HCT116 (cell line): ENCODE measurements at regions not wholly inside any gene's neighbourhood (a gene's known extent, or its start where the extent isn't known, plus 50 kb on each side); places are given as distances from the start of the nearest gene placed in this dataset.

ENCODE experiments used
- ATAC-seq: fragments of 200-7000 bp; cut with Tn5 transposase; 2 replicates; pipeline ENCODE4 v1.9.1; 2020; ENCODE audit warnings: mild to moderate bottlenecking, moderate library complexity
- BruUV-seq: library from RNA; stranded (reverse); fragments of 400-500 nt; replicated peaks from 2 replicates; lab custom pipeline; 2021; lab: Mats Ljungman, UMichigan
- CTCF ChIA-PET: fragments of 300-600 bp; sonication (Branson Sonifier 250); formaldehyde crosslinking; loops from one replicate; lab custom pipeline; 2021; ENCODE audit warnings: antibody characterized with exemption; lab: Charles Lee
- POLR2A ChIA-PET: fragments of 300-600, 350-600 bp; sonication (Branson Sonifier 250); formaldehyde crosslinking; loops from one replicate; lab custom pipeline; 2021; ENCODE audit warnings: antibody characterized with exemption; lab: Charles Lee
- RAD21 ChIA-PET, 2 experiments: fragments of 300-600 bp; sonication (Branson Sonifier 250); formaldehyde crosslinking; loops; one replicate each; lab custom pipeline; 2023; ENCODE audit warnings: low total read pairs in 2 of 2; ENCODE audit not compliant: uncharacterized antibody in 2 of 2, unreplicated experiment in 2 of 2, low non-redundant PET in 1 of 2; lab: Charles Lee
- DNase-seq: peaks from one replicate; pipeline ENCODE4 v3.0.0-alpha.2; 2010; ENCODE audit warnings: low read depth, low spot score
- H2AFZ ChIP-seq: fragments of 200-600 bp; shearing (Covaris generic), sonication (generic); 2 replicates; pipeline ENCODE4 v1.6.1; 2017; ENCODE audit warnings: low read depth, mixed run types, mixed read lengths, antibody characterized with exemption, low read length; ENCODE audit not compliant: poor library complexity, severe bottlenecking
- H3K27ac ChIP-seq: 2 replicates; pipeline ENCODE4 v1.5.1; 2012; ENCODE audit warnings: low read depth, low read length
- H3K27me3 ChIP-seq: fragments of 200-600 bp; sonication (generic); 2 replicates; pipeline ENCODE4 v1.6.1; 2016; ENCODE audit warnings: mixed run types, low read length, mixed read lengths; ENCODE audit not compliant: insufficient read depth
- H3K36me3 ChIP-seq, 2 experiments: fragments of 200-500 bp in 1 of 2; fragments of 200-600 bp in 1 of 2; sonication (Bioruptor generic) in 1 of 2; sonication (generic) in 1 of 2; 2 replicates each; pipeline versions ENCODE4 v1.5.1 to v1.6.1; 2014 to 2016; ENCODE audit warnings: low read length in 2 of 2, inconsistent platforms in 1 of 2, mixed read lengths in 1 of 2, mixed run types in 1 of 2; ENCODE audit not compliant: insufficient read depth in 2 of 2, control insufficient read depth in 1 of 2
- H3K4me1 ChIP-seq, 2 experiments: fragments of 200-600 bp in 1 of 2; sonication (generic) in 1 of 2; 2 replicates each; pipeline versions ENCODE4 v1.5.1 to v1.6.1; 2012 to 2017; ENCODE audit warnings: low read length in 2 of 2, inconsistent platforms in 1 of 2, mild to moderate bottlenecking in 1 of 2, mixed read lengths in 1 of 2, mixed run types in 1 of 2, moderate library complexity in 1 of 2; ENCODE audit not compliant: insufficient read depth in 2 of 2, control insufficient read depth in 1 of 2
- H3K4me2 ChIP-seq: fragments of 200-600 bp; sonication (generic); 2 replicates; pipeline ENCODE4 v1.6.1; 2017; ENCODE audit warnings: mixed run types, low read length, mixed read lengths
- H3K4me3 ChIP-seq, 2 experiments: fragments of 200-600 bp in 1 of 2; sonication (generic) in 1 of 2; replicated peaks in 1 of 2; 2 replicates each; pipeline ENCODE4 v1.5.1; 2011 to 2016; ENCODE audit warnings: low read length in 2 of 2, control low read depth in 1 of 2, low read depth in 1 of 2, mild to moderate bottlenecking in 1 of 2, mixed read lengths in 1 of 2, mixed run types in 1 of 2
- H3K79me2 ChIP-seq: fragments of 200-600 bp; sonication (generic); 2 replicates; pipeline ENCODE4 v1.6.1; 2017; ENCODE audit warnings: mild to moderate bottlenecking, mixed run types, low read length, moderate library complexity, mixed read lengths; ENCODE audit not compliant: insufficient read depth
- H3K9ac ChIP-seq: fragments of 200-600 bp; sonication (generic); 2 replicates; pipeline ENCODE4 v1.6.1; 2016; ENCODE audit warnings: low read length, mixed read lengths
- H3K9me2 ChIP-seq: fragments of 200-600 bp; sonication (generic), shearing (Covaris generic); 2 replicates; pipeline ENCODE4 v1.6.1; 2017; ENCODE audit warnings: mixed run types, mild to moderate bottlenecking, moderate library complexity; ENCODE audit not compliant: insufficient read depth
- H3K9me3 ChIP-seq, 2 experiments: fragments of 200-500 bp in 1 of 2; fragments of 200-600 bp in 1 of 2; sonication (Bioruptor generic) in 1 of 2; sonication (generic) in 1 of 2; 2 replicates each; pipeline ENCODE4 v1.6.1; 2014 to 2017; ENCODE audit warnings: low read length in 2 of 2, mixed read lengths in 2 of 2, inconsistent platforms in 1 of 2, low read depth in 1 of 2, mild to moderate bottlenecking in 1 of 2, mixed run types in 1 of 2, moderate library complexity in 1 of 2; ENCODE audit not compliant: control insufficient read depth in 1 of 2, insufficient read depth in 1 of 2
- H4K20me1 ChIP-seq: fragments of 200-600 bp; sonication (generic), shearing (Covaris generic); 2 replicates; pipeline ENCODE4 v1.6.1; 2017; ENCODE audit warnings: mixed run types, mild to moderate bottlenecking, moderate library complexity; ENCODE audit not compliant: insufficient read depth
- CBX3 ChIP-seq: IDR thresholded peaks from 2 replicates; pipeline ENCODE4 v1.6.1; 2012; ENCODE audit warnings: low read depth
- ELF1 ChIP-seq: IDR thresholded peaks from 2 replicates; pipeline ENCODE4 v1.6.1; 2012; ENCODE audit warnings: low read depth, borderline replicate concordance
- JUND ChIP-seq: IDR thresholded peaks from 2 replicates; pipeline ENCODE4 v1.6.1; 2012
- REST ChIP-seq: IDR thresholded peaks from 2 replicates; pipeline ENCODE4 v1.6.1; 2012; ENCODE audit warnings: low read depth
- SRF ChIP-seq: IDR thresholded peaks from 2 replicates; pipeline ENCODE4 v1.6.1; 2012; ENCODE audit warnings: low read depth
- ZFX ChIP-seq: fragments of 450-650 bp; IDR thresholded peaks from 2 replicates; pipeline ENCODE4 v1.6.1; 2017
- intact Hi-C: fragments of 100-400 bp; cut with micrococcal nuclease; formaldehyde crosslinking; loops from 2 replicates; pipeline ENCODE4 v1.10.0; 2022

DNA sequence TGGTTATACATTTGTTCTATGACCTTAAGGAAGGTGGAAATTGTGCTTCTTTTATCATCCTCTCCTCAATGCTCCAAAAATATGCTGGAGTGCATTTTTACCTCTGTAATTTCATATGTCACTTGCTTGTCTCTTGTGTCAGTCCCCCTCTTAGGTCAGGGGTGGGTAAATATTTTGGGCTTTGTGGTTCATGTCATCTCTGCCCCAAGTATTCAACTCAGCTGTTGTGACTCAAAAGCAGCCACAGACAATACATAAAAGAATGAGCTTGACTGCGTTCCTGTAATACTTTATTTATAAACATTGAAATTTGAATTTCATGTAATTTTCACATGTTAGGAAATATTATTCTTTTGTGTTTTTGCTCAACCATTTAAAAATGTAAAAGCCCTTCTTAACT, 60.4 kb upstream of the SLC24A5 start:
- DNase-seq = no peak
- no peak overlapping the region for H2AFZ ChIP-seq
- H3K27me3 ChIP-seq = no peaks in the 10 kb centered on the region
- H3K9me3 ChIP-seq = no peaks in the 10 kb centered on the region; a peak in 1 of 4 replicates
- no peaks in the 10 kb centered on the region for H3K4me1 ChIP-seq
- no peak overlapping the region for H3K27ac ChIP-seq
- no peaks in the 10 kb centered on the region for H4K20me1 ChIP-seq
- H3K79me2 ChIP-seq = no peaks in the 10 kb centered on the region
- RAD21 ChIA-PET = no interaction called here
- H3K9me2 ChIP-seq = no peaks in the 10 kb centered on the region
- no peak overlapping the region for H3K9ac ChIP-seq
- TF ChIP-seq JUND (no peak), CBX3 (no peak), ELF1 (no peak), SRF (no peak)
- POLR2A ChIA-PET = no interaction called here
- H3K4me2 ChIP-seq = no peak overlapping the region
- no peaks in the 10 kb centered on the region for H3K36me3 ChIP-seq
- no TSS peak for BruUV-seq
- no peak for ATAC-seq
- intact Hi-C loops = no loop called here
- H3K4me3 ChIP-seq = no peak overlapping the region
- CTCF ChIA-PET = no interaction called here

DNA sequence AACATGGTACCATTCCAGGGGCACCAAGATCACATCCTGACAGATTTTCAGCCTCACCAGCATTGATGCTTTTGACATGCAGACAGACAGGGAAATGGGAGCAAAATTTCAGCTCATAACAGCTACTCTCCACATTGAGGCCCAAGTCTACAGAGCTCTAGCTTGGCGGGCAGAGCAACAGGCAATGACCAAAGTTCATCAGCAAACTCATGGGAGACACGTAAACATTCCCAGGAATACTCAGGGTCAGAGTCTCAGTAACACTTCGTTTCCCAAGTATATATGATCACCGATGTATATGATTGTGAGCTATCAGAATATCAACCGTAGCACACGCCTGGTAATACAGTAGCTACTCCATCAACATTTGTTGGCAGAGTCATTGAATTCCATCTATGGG, 59.2 kb upstream of the SLC24A5 start:
- no TSS peak for BruUV-seq
- RAD21 ChIA-PET = no interaction called here
- no peak for ATAC-seq

More for the DNA sequence above, 59.2 kb upstream of the SLC24A5 start:
- no peak for DNase-seq
- Histone ChIP-seq H3K36me3 (no peaks in the 10 kb centered on the region), H3K4me3 (no peak overlapping the region), H3K79me2 (no peaks in the 10 kb centered on the region), H3K4me2 (no peak overlapping the region), H3K9me3 (no peaks in the 10 kb centered on the region; a peak in 1 of 4 replicates), H3K27me3 (no peaks in the 10 kb centered on the region), H3K27ac (no peak overlapping the region), H3K9me2 (no peaks in the 10 kb centered on the region), H4K20me1 (no peaks in the 10 kb centered on the region), H2AFZ (no peak overlapping the region), H3K9ac (no peak overlapping the region), H3K4me1 (no peaks in the 10 kb centered on the region)
- TF ChIP-seq REST (no peak), ZFX (no peak)
- ChIA-PET POLR2A (no interaction called here), CTCF (no interaction called here)
- intact Hi-C loops = no loop called here
